Fibroblast of pulmonary artery (primary cell): ENCODE measurements at regions not wholly inside any gene's neighbourhood (a gene's known extent, or its start where the extent isn't known, plus 50 kb on each side); places are given as distances from the start of the nearest gene placed in this dataset.
A peak's percentile ranks its signal among the peaks of the same experiment; 100 is the strongest.

Experiments
- DNase-seq: peaks from one replicate; pipeline ENCODE4 v3.0.0-alpha.2; 2010; ENCODE audit warnings: low read depth
- H3K4me3 ChIP-seq: replicated peaks from 2 replicates; pipeline ENCODE4 v1.5.1; 2011; ENCODE audit warnings: low read depth, mild to moderate bottlenecking, control low read depth, low read length, moderate library complexity
- CTCF ChIP-seq: IDR thresholded peaks from 2 replicates; pipeline ENCODE4 v1.5.1; 2011; ENCODE audit warnings: mild to moderate bottlenecking, control low read depth, low read length, inconsistent platforms; ENCODE audit errors: missing control alignments

GRCh38 chr2:150688016-150688415, 200.5 kb upstream of the RND3 start:
- no peak for DNase-seq
- H3K4me3 ChIP-seq: no peak overlapping the region
- TF ChIP-seq CTCF: no peak

GRCh38 chr2:150686391-150686790, 198.9 kb upstream of the RND3 start:
- DNase-seq: no peak
- TF ChIP-seq CTCF: no peak
- no peak overlapping the region for H3K4me3 ChIP-seq

GRCh38 chr2:150681120-150681804, 193.8 kb upstream of the RND3 start:
- no peak overlapping the region for H3K4me3 ChIP-seq
- peak; percentile 96 for DNase-seq
- no peak for TF ChIP-seq CTCF

- no peak overlapping the region for H3K4me3 ChIP-seq
- TF ChIP-seq CTCF: no peak
- peak; percentile 35 for DNase-seq
Observed at GRCh38 chr2:150679456-150680120, 192.1 kb upstream of the RND3 start.

- TF ChIP-seq CTCF: no peak
- no peak overlapping the region for H3K4me3 ChIP-seq
- no peak for DNase-seq
Observed at GRCh38 chr2:150677551-150677950, 190.1 kb upstream of the RND3 start.

GRCh38 chr2:150676747-150677383, 189.4 kb upstream of the RND3 start:
- TF ChIP-seq CTCF: no peak

GRCh38 chr2:150675807-150676206, 188.3 kb upstream of the RND3 start:
- no peak for DNase-seq
- no peak overlapping the region for H3K4me3 ChIP-seq
- TF ChIP-seq CTCF: no peak

More at GRCh38 chr2:150676747-150677383, 189.4 kb upstream of the RND3 start:
- no peak for DNase-seq
- H3K4me3 ChIP-seq: no peak overlapping the region
